AG04450 (cell line): ENCODE measurements at regions not wholly inside any gene's neighbourhood (a gene's known extent, or its start where the extent isn't known, plus 50 kb on each side); places are given as distances from the start of the nearest gene placed in this dataset.
"Not testable (repeated sequence)": the region's sequence is repeated elsewhere in the genome, so short reads cannot be mapped to it uniquely, and the experiment has no call there.

ENCODE experiments used
- CTCF ChIA-PET: fragments of 300-600, 350-600 bp; formaldehyde crosslinking; extraction: SDS; loops from one replicate; lab custom pipeline; 2022; ENCODE audit warnings: antibody characterized with exemption, inconsistent platforms; lab: Charles Lee
- POLR2A ChIA-PET: fragments of 350-600 bp; formaldehyde crosslinking; extraction: SDS; loops from one replicate; lab custom pipeline; 2021; ENCODE audit warnings: antibody characterized with exemption, inconsistent platforms; lab: Yijun Ruan, JAX
- DNase-seq: peaks from one replicate; pipeline ENCODE4 v3.0.0-alpha.2; 2011; ENCODE audit warnings: low read depth, low spot score
- H3K27ac ChIP-seq: one replicate; pipeline ENCODE4 v1.5.1; 2012; ENCODE audit warnings: low read depth, low read length, control low read depth
- H3K27me3 ChIP-seq: one replicate; pipeline ENCODE4 v1.6.0; 2012; ENCODE audit warnings: low read length; ENCODE audit not compliant: control insufficient read depth, insufficient read depth
- H3K4me3 ChIP-seq: 2 replicates; pipeline ENCODE4 v1.5.1; 2011; ENCODE audit warnings: mild to moderate bottlenecking, low read depth, low read length, control low read depth
- H3K9me3 ChIP-seq: 2 replicates; pipeline ENCODE4 v1.5.1; 2012; ENCODE audit warnings: low read length; ENCODE audit not compliant: control insufficient read depth, insufficient read depth
- TF ChIP-seq, protein P1 (sequence below): IDR thresholded peaks from 2 replicates; pipeline ENCODE4 v1.5.1; 2011; ENCODE audit warnings: low read depth, low read length, control low read depth, inconsistent platforms

GRCh38 chr5:108507631-108508030 lies 125.7 kb upstream of the FBXL17 start:
- no peak overlapping the region for H3K4me3 ChIP-seq
- H3K9me3 ChIP-seq: no peaks in the 10 kb centered on the region
- H3K27ac ChIP-seq: no peak overlapping the region
- TF ChIP-seq, protein P1, sequence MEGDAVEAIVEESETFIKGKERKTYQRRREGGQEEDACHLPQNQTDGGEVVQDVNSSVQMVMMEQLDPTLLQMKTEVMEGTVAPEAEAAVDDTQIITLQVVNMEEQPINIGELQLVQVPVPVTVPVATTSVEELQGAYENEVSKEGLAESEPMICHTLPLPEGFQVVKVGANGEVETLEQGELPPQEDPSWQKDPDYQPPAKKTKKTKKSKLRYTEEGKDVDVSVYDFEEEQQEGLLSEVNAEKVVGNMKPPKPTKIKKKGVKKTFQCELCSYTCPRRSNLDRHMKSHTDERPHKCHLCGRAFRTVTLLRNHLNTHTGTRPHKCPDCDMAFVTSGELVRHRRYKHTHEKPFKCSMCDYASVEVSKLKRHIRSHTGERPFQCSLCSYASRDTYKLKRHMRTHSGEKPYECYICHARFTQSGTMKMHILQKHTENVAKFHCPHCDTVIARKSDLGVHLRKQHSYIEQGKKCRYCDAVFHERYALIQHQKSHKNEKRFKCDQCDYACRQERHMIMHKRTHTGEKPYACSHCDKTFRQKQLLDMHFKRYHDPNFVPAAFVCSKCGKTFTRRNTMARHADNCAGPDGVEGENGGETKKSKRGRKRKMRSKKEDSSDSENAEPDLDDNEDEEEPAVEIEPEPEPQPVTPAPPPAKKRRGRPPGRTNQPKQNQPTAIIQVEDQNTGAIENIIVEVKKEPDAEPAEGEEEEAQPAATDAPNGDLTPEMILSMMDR: no peak
- POLR2A ChIA-PET: no interaction called here
- H3K27me3 ChIP-seq: no peaks in the 10 kb centered on the region
- no peak for DNase-seq
- CTCF ChIA-PET: interaction anchor here (0.6 kb wide), 1 partner anchor 26 kb away, joined by 4 read pairs; no protein-coding TSS in a partner anchor

GRCh38 chr5:108505608-108506007 lies 123.7 kb upstream of the FBXL17 start:
- POLR2A ChIA-PET: no interaction called here

GRCh38 chr5:108504974-108505373 lies 123.1 kb upstream of the FBXL17 start:
- TF ChIP-seq, protein P1: no peak
- DNase-seq: no peak
- Histone ChIP-seq H3K4me3 (no peak overlapping the region), H3K9me3 (no peaks in the 10 kb centered on the region; the same call in 1 of the 2 replicates), H3K27ac (no peak overlapping the region), H3K27me3 (no peaks in the 10 kb centered on the region)
- ChIA-PET CTCF (no interaction called here), POLR2A (no interaction called here)

More at GRCh38 chr5:108505608-108506007, 123.7 kb upstream of the FBXL17 start:
- Histone ChIP-seq H3K9me3 (no peaks in the 10 kb centered on the region), H3K27me3 (no peaks in the 10 kb centered on the region), H3K27ac (no peak overlapping the region), H3K4me3 (no peak overlapping the region)
- no peak for DNase-seq
- CTCF ChIA-PET: no interaction called here
- TF ChIP-seq, protein P1: no peak

DNA sequence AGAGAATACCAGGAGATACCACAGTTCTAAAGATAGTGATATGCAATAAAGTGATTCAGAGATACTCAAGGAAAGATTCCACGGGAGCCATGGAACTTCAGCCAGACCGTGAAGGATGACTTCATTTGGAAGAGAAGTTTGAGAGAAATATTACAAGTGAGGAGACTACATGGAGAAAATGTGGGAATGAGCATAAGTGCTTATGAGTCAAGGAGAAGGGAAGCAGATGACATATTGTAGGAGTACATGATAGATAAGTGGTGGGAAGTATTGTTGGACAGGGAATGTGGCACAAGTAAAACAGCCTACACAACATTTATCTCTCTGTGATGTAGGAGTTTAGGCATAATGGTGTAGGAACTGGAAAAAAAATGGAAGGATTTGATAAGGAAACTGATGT lies 122.1 kb upstream of the FBXL17 start:
- Histone ChIP-seq H3K9me3 (no peaks in the 10 kb centered on the region; the same call in 1 of the 2 replicates), H3K27ac (no peak overlapping the region), H3K4me3 (no peak overlapping the region), H3K27me3 (no peaks in the 10 kb centered on the region)
- TF ChIP-seq, protein P1: no peak
- no peak for DNase-seq
- ChIA-PET POLR2A (no interaction called here), CTCF (no interaction called here)

DNA sequence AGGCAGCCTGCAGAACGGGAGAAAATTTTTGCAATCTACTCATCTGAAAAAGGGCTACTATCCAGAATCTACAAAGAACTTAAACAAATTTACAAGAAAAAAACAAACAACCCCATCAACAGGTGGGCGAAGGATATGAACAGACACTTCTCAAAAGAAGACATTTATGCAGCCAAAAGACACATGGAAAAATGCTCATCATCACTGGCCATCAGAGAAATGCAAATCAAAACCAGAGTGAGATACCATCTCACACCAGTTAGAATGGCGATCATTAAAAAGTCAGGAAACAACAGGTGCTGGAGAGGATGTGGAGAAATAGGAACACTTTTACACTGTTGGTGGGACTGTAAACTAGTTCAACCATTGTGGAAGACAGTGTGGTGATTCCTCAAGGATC lies 113.7 kb upstream of the FBXL17 start:
- H3K27me3 ChIP-seq, H3K9me3 ChIP-seq, POLR2A ChIA-PET: not testable (repeated sequence)

DNA sequence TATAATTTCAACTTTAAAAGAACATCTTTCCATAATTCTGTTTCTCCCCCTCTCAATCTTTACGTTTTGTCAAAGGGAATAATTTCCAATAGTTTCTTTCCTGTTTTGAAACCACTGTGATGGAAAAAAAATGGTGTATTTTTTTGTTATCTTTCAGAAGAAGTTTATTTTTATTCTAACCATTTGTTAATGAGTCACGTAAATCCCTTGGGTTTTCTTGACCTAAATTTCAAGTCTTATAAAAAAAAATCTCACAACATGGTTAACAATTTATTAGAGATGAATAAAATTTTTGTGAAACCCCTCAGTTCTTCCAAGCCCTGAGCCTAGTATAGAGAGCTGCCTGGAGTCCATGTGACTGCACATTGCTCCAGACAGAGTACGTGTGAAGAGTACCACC lies 106.1 kb upstream of the FBXL17 start:
- no peak overlapping the region for H3K27ac ChIP-seq
- DNase-seq: no peak
- no peaks in the 10 kb centered on the region for H3K27me3 ChIP-seq
- TF ChIP-seq, protein P1: no peak
- H3K4me3 ChIP-seq: no peak overlapping the region
- no peaks in the 10 kb centered on the region for H3K9me3 ChIP-seq
- ChIA-PET POLR2A (no interaction called here), CTCF (no interaction called here)

More for the DNA sequence above, 113.7 kb upstream of the FBXL17 start:
- CTCF ChIA-PET, H3K27ac ChIP-seq, H3K4me3 ChIP-seq, DNase-seq: not testable (repeated sequence)
